ENCODE measurements at regions not wholly inside any gene's neighbourhood (a gene's known extent, or its start where the extent isn't known, plus 50 kb on each side); places are given as distances from the start of the nearest gene placed in this dataset.

GRCh38 chr11:39304586-39304985 lies 2154.9 kb downstream of the LRRC4C start:
- DNase-seq (ENCODE audit: extremely low read depth, low read depth, low spot score): no peak

- DNase-seq (ENCODE audit: extremely low read depth, low read depth, low spot score): no peak
Observed at GRCh38 chr11:39294648-39295047, 2164.8 kb downstream of the LRRC4C start.

GRCh38 chr11:39288011-39288410 lies 2171.4 kb downstream of the LRRC4C start:
- DNase-seq (ENCODE audit: extremely low read depth, low read depth, low spot score): no peak

DNA sequence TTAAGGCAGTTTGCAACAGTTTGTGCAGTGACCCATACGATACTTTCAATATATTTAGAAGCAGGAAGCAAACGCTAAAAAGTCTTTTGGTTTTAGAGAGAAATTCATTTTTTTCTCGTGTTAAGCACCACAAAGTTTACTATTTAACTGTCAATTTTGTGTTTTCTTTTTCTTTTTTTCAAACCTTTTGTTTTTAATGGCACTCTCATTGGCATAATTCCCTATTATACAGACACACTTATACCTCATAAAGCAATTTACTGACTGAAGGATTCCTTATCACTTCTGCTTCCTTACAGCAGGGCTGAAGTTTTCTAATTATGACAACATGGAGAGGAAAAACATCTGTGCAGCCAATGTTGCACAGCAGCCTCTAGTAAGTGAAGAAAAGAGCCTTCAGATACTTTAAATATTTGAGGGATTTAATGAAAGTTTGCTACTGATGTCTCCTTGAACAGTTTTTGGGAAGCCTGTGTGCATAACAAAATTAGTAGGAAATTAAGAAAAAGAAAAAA lies 2191.2 kb downstream of the LRRC4C start:
- no peak for DNase-seq (ENCODE audit: extremely low read depth, low read depth, low spot score)

GRCh38 chr11:39255648-39256047 lies 2203.8 kb downstream of the LRRC4C start:
- DNase-seq (ENCODE audit: extremely low read depth, low read depth, low spot score): no peak

DNA sequence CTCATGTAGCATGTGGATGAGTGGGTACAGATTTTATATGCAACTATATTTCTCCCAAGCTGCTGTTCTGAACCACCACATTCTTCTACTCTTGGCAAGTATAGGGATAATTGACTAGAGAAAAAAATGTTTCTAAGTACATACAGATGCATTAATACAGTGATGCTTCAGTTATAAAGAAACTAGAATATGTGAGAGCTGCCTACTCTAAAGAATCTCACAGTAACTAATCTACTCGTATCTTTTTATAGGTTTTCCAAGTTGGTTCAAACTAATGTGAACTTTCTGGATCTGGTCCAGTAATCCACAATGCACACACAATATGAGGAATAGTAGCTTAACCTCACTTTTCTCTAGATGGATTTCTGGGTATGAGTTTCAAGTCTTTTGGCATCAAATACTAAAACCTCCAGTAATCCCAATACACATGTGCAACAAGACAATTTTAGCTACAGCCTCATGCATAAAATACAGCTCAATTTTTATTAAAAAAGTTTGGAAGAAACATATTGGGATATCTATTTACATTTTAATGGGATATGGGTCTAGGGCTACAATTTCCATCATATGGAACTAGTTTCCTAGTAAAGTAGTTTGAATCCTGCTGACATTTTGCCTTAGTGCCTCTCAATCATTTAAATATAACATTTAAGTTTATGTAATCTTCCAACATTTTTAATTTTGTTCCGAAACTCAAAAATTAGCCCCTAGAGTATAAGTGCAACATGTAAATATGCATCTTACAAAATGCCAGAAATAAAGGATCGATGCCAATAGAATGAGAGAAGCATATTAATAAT lies 2209.7 kb downstream of the LRRC4C start:
- DNase-seq (ENCODE audit: extremely low read depth, low read depth, low spot score): no peak

GRCh38 chr11:39247570-39248137 lies 2211.8 kb downstream of the LRRC4C start:
- no peak for DNase-seq (ENCODE audit: extremely low read depth, low read depth, low spot score)

DNA sequence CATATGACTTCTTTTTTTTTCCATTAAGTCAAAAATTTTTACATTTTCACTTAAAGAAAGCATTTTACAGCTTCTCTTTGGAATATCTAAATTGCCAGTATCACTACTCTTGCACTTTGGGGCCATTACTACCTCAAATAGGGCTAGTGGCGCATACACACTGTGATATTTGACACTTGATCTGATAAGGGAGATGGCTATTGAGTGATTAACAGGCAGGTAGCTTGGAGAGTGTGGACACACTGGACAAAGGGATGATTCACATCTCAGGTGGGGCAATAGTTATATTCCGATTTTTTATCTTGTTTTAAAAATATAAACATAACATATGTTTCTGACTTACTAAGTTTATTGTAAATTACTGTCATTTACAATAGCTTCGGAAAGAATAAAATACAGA lies 2219.9 kb downstream of the LRRC4C start:
- no peak for DNase-seq (ENCODE audit: extremely low read depth, low read depth, low spot score)

DNA sequence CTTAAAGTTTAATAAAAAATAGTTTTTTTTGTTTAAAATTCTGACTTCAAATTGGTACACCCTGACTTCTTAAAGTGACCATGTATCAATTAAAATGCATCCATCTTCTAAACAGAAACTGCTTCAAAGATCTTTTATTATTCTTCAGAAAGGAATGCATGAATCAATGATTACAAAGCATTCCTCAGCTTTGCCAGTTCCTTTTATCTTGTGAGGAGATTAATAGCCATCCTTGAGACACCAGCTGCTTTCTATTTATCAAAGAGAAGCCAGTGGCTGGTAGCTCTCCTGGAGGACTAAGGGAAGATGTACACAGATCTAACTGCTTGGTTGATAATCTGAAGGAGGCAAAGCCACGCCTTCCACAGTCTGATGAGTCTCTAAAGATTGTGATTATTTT lies 2222.5 kb downstream of the LRRC4C start:
- DNase-seq (ENCODE audit: extremely low read depth, low read depth, low spot score): no peak

- DNase-seq (ENCODE audit: extremely low read depth, low read depth, low spot score): no peak
Observed at GRCh38 chr11:39221550-39222138, 2237.8 kb downstream of the LRRC4C start.

DNA sequence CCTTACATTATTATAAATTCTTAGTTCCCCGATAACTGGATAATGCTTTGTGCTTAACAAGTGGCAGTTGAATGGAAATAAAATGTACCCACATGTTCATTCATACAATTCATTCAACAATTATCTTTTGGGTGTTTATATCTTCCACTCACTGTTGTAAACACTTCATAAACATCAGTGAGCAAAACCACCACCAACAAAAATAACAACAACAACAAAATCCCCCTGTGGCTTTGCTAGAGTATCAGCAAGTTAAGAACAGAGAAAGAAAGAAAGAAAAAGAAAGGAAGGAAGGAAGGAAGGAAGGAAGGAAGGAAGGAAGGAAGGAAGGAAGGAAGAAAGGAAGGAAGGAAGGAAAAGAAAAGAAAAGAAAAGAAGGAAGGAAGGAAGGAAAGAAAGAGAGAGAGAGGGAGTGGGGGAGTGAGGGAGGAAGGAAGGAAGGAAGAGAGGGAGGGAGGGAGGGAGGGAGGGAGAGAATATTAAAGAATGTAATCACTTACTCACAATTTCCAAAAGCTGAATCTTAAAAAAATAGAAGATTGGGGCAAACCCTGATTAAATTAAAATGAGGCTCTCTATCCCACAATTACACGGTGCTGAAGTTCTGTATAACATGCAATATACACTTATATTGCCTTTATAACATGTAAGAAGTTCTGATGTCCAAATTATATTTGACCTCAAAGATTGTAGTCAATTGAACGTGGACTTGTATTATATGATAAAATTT lies 2238.8 kb downstream of the LRRC4C start:
- no peak for DNase-seq (ENCODE audit: extremely low read depth, low read depth, low spot score)

- no peak for DNase-seq (ENCODE audit: extremely low read depth, low read depth, low spot score)
Observed at GRCh38 chr11:39220069-39220468, 2239.4 kb downstream of the LRRC4C start.

DNA sequence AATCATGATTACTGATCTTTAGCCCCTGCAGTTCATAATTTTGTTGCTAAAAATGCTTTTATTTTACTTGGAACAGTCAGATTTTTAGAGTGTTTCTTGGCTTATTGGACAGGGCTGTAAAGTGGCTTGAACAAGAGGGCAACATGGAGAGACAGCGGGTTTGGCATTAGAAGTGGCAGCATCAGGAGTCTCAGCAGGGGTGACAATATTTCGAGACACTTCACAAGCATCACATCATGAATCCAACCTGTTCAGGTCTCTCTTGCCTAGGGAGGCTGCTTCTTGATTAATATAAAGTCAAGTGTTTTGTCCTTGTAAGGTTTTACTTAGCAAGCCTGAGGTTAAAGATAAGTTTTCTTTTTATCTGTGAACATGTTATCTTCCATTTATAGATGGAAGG lies 2249.5 kb downstream of the LRRC4C start:
- DNase-seq (ENCODE audit: extremely low read depth, low read depth, low spot score): no peak

GRCh38 chr11:39205236-39205995 lies 2254.0 kb downstream of the LRRC4C start:
- no peak for DNase-seq (ENCODE audit: extremely low read depth, low read depth, low spot score)

DNA sequence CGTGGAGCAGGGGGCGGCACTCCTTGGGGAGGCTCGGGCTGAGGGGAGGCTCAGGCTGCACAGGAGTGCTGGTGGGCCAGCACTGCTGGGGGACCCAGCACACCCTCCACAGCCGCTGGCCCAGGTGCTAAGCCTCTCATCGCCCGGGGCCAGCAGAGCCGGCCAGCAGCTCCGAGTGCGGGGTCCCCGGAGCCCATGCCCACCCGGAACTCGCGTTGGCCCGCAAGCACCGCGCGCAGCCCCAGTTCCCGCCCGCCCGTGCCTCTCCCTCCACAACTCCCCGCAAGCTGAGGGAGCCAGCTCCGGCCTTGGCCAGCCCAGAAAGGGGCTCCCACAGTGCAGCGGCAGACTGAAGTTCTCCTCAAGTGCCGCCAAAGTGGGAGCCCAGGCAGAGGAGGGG lies 2266.8 kb downstream of the LRRC4C start:
- no peak for DNase-seq (ENCODE audit: extremely low read depth, low read depth, low spot score)

- DNase-seq (ENCODE audit: extremely low read depth, low read depth, low spot score): no peak
Observed at GRCh38 chr11:39190751-39191150, 2268.7 kb downstream of the LRRC4C start.

- no peak for DNase-seq (ENCODE audit: extremely low read depth, low read depth, low spot score)
Observed at GRCh38 chr11:39177678-39178077, 2281.8 kb downstream of the LRRC4C start.

- DNase-seq (ENCODE audit: extremely low read depth, low read depth, low spot score): no peak
Observed at GRCh38 chr11:39174965-39175364, 2284.5 kb downstream of the LRRC4C start.

DNA sequence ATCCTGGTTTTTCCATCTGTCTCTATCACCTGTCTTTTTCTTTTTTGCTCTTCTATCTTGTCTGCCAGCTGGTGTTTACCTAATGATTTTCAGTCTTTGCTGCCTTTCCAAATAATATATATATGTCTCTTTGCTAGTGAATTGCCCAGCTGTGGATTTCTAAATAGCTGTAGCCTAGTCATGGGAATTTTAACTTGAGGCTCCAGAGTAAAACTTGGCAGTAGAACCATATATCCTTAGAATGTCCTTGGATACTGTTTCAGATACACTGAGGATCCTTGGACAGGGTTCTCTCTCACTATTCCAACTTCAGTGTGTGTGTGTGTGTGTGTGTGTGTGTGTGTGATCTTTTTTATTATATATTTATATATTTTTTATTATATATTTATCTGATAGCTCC lies 2285.3 kb downstream of the LRRC4C start:
- DNase-seq (ENCODE audit: extremely low read depth, low read depth, low spot score): no peak

GRCh38 chr11:39165021-39165420 lies 2294.4 kb downstream of the LRRC4C start:
- no peak for DNase-seq (ENCODE audit: extremely low read depth, low read depth, low spot score)

GRCh38 chr11:39149214-39149613 lies 2310.2 kb downstream of the LRRC4C start:
- no peak for DNase-seq (ENCODE audit: extremely low read depth, low read depth, low spot score)

Data from glomerular endothelial cell (primary cell).